B cell (primary cell): ENCODE measurements at regions not wholly inside any gene's neighbourhood (a gene's known extent, or its start where the extent isn't known, plus 50 kb on each side); places are given as distances from the start of the nearest gene placed in this dataset.

Experiments
- ATAC-seq: fragments of 200-7000 bp; cut with Tn5 transposase; one replicate; pipeline ENCODE4 v1.10.0; 2021; ENCODE audit warnings: low read depth, mild to moderate bottlenecking, moderate number of reproducible peaks, moderate library complexity
- CTCF ChIA-PET: fragments of 350-600 bp; sonication (Branson Sonifier 250); formaldehyde crosslinking; loops from one replicate; lab custom pipeline; 2021; ENCODE audit warnings: antibody characterized with exemption, inconsistent platforms; lab: Charles Lee
- POLR2A ChIA-PET: fragments of 350-600 bp; sonication (Branson Sonifier 250); formaldehyde crosslinking; loops from one replicate; lab custom pipeline; 2021; ENCODE audit warnings: antibody characterized with exemption; lab: Charles Lee
- DNase-seq: peaks from one replicate; pipeline ENCODE4 v3.0.0; 2013
- H2AFZ ChIP-seq: 2 replicates; pipeline ENCODE4 v1.6.1; 2012; ENCODE audit warnings: mild to moderate bottlenecking, low read depth, low read length; ENCODE audit not compliant: insufficient read depth, poor library complexity, severe bottlenecking
- H3K27ac ChIP-seq, 2 donors: 1 replicate in 1 of 2; 2 replicates in 1 of 2; pipeline ENCODE4 v1.5.1; 2012 to 2013; ENCODE audit warnings: low read length in 2 of 2, mild to moderate bottlenecking in 2 of 2, moderate library complexity in 1 of 2
- H3K27me3 ChIP-seq, 4 experiments: fragments of 200-600 bp in 1 of 4; sonication (generic) in 1 of 4; replicated peaks in 1 of 4; 1 replicate in 2 of 4; 2 replicates in 2 of 4; pipeline versions ENCODE4 v1.6.1 to v1.7.0; 2013 to 2016; ENCODE audit warnings: low read length in 3 of 4, mild to moderate bottlenecking in 2 of 4, mixed read lengths in 1 of 4, moderate library complexity in 1 of 4; ENCODE audit not compliant: insufficient read depth in 4 of 4, control insufficient read depth in 3 of 4; ENCODE audit errors: control extremely low read depth in 1 of 4
- H3K36me3 ChIP-seq, 2 experiments: replicated peaks in 1 of 2; 1 replicate in 1 of 2; 2 replicates in 1 of 2; pipeline versions ENCODE4 v1.6.1 to v1.7.1; 2013; ENCODE audit warnings: low read length in 1 of 2; ENCODE audit not compliant: insufficient read depth in 2 of 2, control insufficient read depth in 1 of 2; ENCODE audit errors: control extremely low read depth in 1 of 2, extremely low read depth in 1 of 2
- H3K4me1 ChIP-seq, 2 donors: fragments of 200-600 bp in 1 of 2; sonication (generic) in 1 of 2; 1 replicate in 1 of 2; 2 replicates in 1 of 2; pipeline versions ENCODE4 v1.5.1 to v1.6.1; 2013 to 2017; ENCODE audit warnings: low read length in 2 of 2; ENCODE audit not compliant: control insufficient read depth in 2 of 2, insufficient read depth in 2 of 2
- H3K4me2 ChIP-seq: replicated peaks from 2 replicates; pipeline ENCODE3; 2012; ENCODE audit warnings: mild to moderate bottlenecking, low read depth, low read length; ENCODE audit not compliant: poor library complexity, severe bottlenecking
- H3K4me3 ChIP-seq, 5 experiments: fragments of 200-600 bp in 1 of 5; sonication (generic) in 1 of 5; 1 replicate in 3 of 5; 2 replicates in 2 of 5; pipeline versions ENCODE4 v1.5.1 to v1.7.0; 2011 to 2016; ENCODE audit warnings: low read length in 4 of 5, mild to moderate bottlenecking in 4 of 5, low read depth in 2 of 5, control low read depth in 1 of 5, moderate library complexity in 1 of 5; ENCODE audit not compliant: insufficient read depth in 1 of 5; ENCODE audit errors: control extremely low read depth in 1 of 5, extremely low read depth in 1 of 5
- H3K79me2 ChIP-seq: fragments of 200-600 bp; sonication (generic); one replicate; pipeline ENCODE4 v1.6.0; 2016; ENCODE audit warnings: low read length; ENCODE audit not compliant: control insufficient read depth, insufficient read depth
- H3K9ac ChIP-seq: fragments of 200-600 bp; sonication (generic); 2 replicates; pipeline ENCODE4 v1.6.1; 2017; ENCODE audit warnings: mild to moderate bottlenecking, low read length, moderate library complexity
- H3K9me3 ChIP-seq, 3 donors: one replicate each; pipeline versions ENCODE4 v1.6.1 to v1.7.1; 2013; ENCODE audit warnings: low read length in 2 of 3; ENCODE audit not compliant: control insufficient read depth in 2 of 3, insufficient read depth in 1 of 3; ENCODE audit errors: control extremely low read depth in 1 of 3
- H4K20me1 ChIP-seq: 2 replicates; pipeline ENCODE4 v1.6.0; 2012; ENCODE audit warnings: mild to moderate bottlenecking, low read length; ENCODE audit not compliant: insufficient read depth, control insufficient read depth, poor library complexity, severe bottlenecking
- H3K27ac Mint-ChIP-seq: one replicate; pipeline ENCODE4 v1.8.0; 2021; ENCODE audit warnings: mixed read lengths
- H3K27me3 Mint-ChIP-seq: one replicate; pipeline ENCODE4 v1.8.0; 2021; ENCODE audit warnings: mixed read lengths
- H3K4me1 Mint-ChIP-seq: one replicate; pipeline ENCODE4 v1.8.0; 2021; ENCODE audit warnings: mixed read lengths
- H3K4me3 Mint-ChIP-seq: one replicate; pipeline ENCODE4 v1.8.0; 2021; ENCODE audit warnings: mixed read lengths
- H3K9me3 Mint-ChIP-seq: one replicate; pipeline ENCODE4 v1.8.0; 2022; ENCODE audit warnings: mixed read lengths; ENCODE audit not compliant: insufficient read depth
- EZH2 ChIP-seq: IDR thresholded peaks from 2 replicates; pipeline ENCODE4 v1.6.1; 2012; ENCODE audit warnings: borderline replicate concordance, low read depth, mild to moderate bottlenecking, moderate library complexity, low read length; ENCODE audit not compliant: insufficient read depth, poor library complexity, severe bottlenecking
- WGBS: methylation state at CpG from one replicate; pipeline ENCODE4 v1.1.5; 2013; ENCODE audit warnings: missing lambda C conversion rate; ENCODE audit not compliant: insufficient coverage; 5-methylcytosine and 5-hydroxymethylcytosine counted together
- intact Hi-C: fragments of 100-400 bp; cut with micrococcal nuclease; formaldehyde crosslinking; loops from one replicate; pipeline ENCODE4 v1.10.0; 2022
- TF ChIP-seq, protein P1 (sequence below): fragments of 200-600 bp; IDR thresholded peaks from one replicate; pipeline ENCODE4 v1.8.0; 2022; ENCODE audit warnings: antibody characterized with exemption, mild to moderate bottlenecking

GRCh38 chr7:42587806-42588205 is 324.1 kb downstream of the C7orf25 start:
- H3K9ac ChIP-seq, result no peak overlapping the region
- no peak overlapping the region for H2AFZ ChIP-seq

GRCh38 chr7:42580061-42580460 is 331.8 kb downstream of the C7orf25 start:
- DNase-seq, result no peak
- H3K27me3 ChIP-seq, result no peaks in the 10 kb centered on the region
- H3K79me2 ChIP-seq, result no peaks in the 10 kb centered on the region
- no peak overlapping the region for H3K4me2 ChIP-seq
- no peak overlapping the region for H3K4me3 Mint-ChIP-seq
- POLR2A ChIA-PET, result no interaction called here
- no peak overlapping the region for H3K9ac ChIP-seq
- intact Hi-C loops, result no loop called here
- no CpG with 5 or more reads among the region's 2 CpGs for WGBS
- no peak for TF ChIP-seq EZH2
- no peak overlapping the region for H3K4me3 ChIP-seq
- peaks cover 0 to 2% (median 0%) of the 10 kb centered on the region in 3 donors for H3K9me3 ChIP-seq
- H2AFZ ChIP-seq, result no peak overlapping the region
- no peaks in the 10 kb centered on the region for H4K20me1 ChIP-seq
- H3K36me3 ChIP-seq, result no peaks in the 10 kb centered on the region
- no peaks in the 10 kb centered on the region for H3K27me3 Mint-ChIP-seq
- H3K4me1 ChIP-seq, result no peaks in the 10 kb centered on the region
- no peak for ATAC-seq
- H3K4me1 Mint-ChIP-seq, result no peaks in the 10 kb centered on the region
- H3K27ac Mint-ChIP-seq, result no peak overlapping the region
- H3K9me3 Mint-ChIP-seq, result peaks cover 6% of the 10 kb centered on the region
- no peak overlapping the region for H3K27ac ChIP-seq
- CTCF ChIA-PET, result no interaction called here

More at GRCh38 chr7:42587806-42588205, 324.1 kb downstream of the C7orf25 start:
- Histone ChIP-seq H3K36me3 (no peaks in the 10 kb centered on the region), H3K4me2 (no peak overlapping the region), H3K79me2 (no peaks in the 10 kb centered on the region), H3K4me3 (no peak overlapping the region), H3K9me3 (peaks cover 0 to 5% (median 0%) of the 10 kb centered on the region in 3 donors), H3K4me1 (no peaks in the 10 kb centered on the region), H3K27ac (no peak overlapping the region), H3K27me3 (no peaks in the 10 kb centered on the region), H4K20me1 (no peaks in the 10 kb centered on the region)
- no peak overlapping the region for H3K27ac Mint-ChIP-seq
- DNase-seq (no peak), ATAC-seq (no peak)
- H3K4me3 Mint-ChIP-seq, result no peak overlapping the region
- 85% methylated on average over 3 of the region's 3 CpGs for WGBS
- H3K4me1 Mint-ChIP-seq, result no peaks in the 10 kb centered on the region
- H3K9me3 Mint-ChIP-seq, result no peaks in the 10 kb centered on the region
- ChIA-PET CTCF (no interaction called here), POLR2A (no interaction called here)
- intact Hi-C loops, result no loop called here
- no peak for TF ChIP-seq EZH2
- TF ChIP-seq, protein P1, sequence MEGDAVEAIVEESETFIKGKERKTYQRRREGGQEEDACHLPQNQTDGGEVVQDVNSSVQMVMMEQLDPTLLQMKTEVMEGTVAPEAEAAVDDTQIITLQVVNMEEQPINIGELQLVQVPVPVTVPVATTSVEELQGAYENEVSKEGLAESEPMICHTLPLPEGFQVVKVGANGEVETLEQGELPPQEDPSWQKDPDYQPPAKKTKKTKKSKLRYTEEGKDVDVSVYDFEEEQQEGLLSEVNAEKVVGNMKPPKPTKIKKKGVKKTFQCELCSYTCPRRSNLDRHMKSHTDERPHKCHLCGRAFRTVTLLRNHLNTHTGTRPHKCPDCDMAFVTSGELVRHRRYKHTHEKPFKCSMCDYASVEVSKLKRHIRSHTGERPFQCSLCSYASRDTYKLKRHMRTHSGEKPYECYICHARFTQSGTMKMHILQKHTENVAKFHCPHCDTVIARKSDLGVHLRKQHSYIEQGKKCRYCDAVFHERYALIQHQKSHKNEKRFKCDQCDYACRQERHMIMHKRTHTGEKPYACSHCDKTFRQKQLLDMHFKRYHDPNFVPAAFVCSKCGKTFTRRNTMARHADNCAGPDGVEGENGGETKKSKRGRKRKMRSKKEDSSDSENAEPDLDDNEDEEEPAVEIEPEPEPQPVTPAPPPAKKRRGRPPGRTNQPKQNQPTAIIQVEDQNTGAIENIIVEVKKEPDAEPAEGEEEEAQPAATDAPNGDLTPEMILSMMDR, result no peak
- H3K27me3 Mint-ChIP-seq, result no peaks in the 10 kb centered on the region
